OCI-LY1 (cell line): ENCODE measurements at regions not wholly inside any gene's neighbourhood (a gene's known extent, or its start where the extent isn't known, plus 50 kb on each side); places are given as distances from the start of the nearest gene placed in this dataset.

Source experiments
- H2AFZ ChIP-seq: fragments of 200-600 bp; sonication (generic), shearing (Covaris generic); 2 replicates; pipeline ENCODE4 v1.6.0; 2014; ENCODE audit warnings: antibody characterized with exemption, mild to moderate bottlenecking, low read length
- H3F3A ChIP-seq: fragments of 200-600 bp; sonication (generic), shearing (Covaris generic); 2 replicates; pipeline ENCODE4 v1.6.0; 2014; ENCODE audit warnings: mild to moderate bottlenecking, antibody characterized with exemption, low read length, moderate library complexity; ENCODE audit not compliant: insufficient read depth
- H3K27ac ChIP-seq: fragments of 200-600 bp; sonication (generic); 2 replicates; pipeline ENCODE4 v1.5.1; 2014; ENCODE audit warnings: low read length, mixed run types, mild to moderate bottlenecking, low read depth; ENCODE audit not compliant: poor library complexity, severe bottlenecking
- H3K27me3 ChIP-seq: fragments of 200-600 bp; sonication (generic); 2 replicates; pipeline ENCODE4 v1.6.0; 2014; ENCODE audit warnings: antibody characterized with exemption, mild to moderate bottlenecking, low read length, moderate library complexity; ENCODE audit not compliant: insufficient read depth
- H3K36me3 ChIP-seq: fragments of 200-600 bp; sonication (generic); 2 replicates; pipeline ENCODE4 v1.6.1; 2014; ENCODE audit warnings: mild to moderate bottlenecking, antibody characterized with exemption, low read length, moderate library complexity, mixed read lengths; ENCODE audit not compliant: insufficient read depth
- H3K4me1 ChIP-seq: fragments of 200-600 bp; sonication (generic); 2 replicates; pipeline ENCODE4 v1.5.1; 2014; ENCODE audit warnings: mild to moderate bottlenecking, low read length, moderate library complexity; ENCODE audit not compliant: insufficient read depth, severe bottlenecking
- H3K4me2 ChIP-seq: fragments of 200-600 bp; sonication (generic), shearing (Covaris generic); 2 replicates; pipeline ENCODE4 v1.6.1; 2014; ENCODE audit warnings: low read length
- H3K4me3 ChIP-seq: fragments of 200-600 bp; sonication (generic); 2 replicates; pipeline ENCODE4 v1.5.1; 2014; ENCODE audit warnings: low read length, low read depth, mild to moderate bottlenecking, mixed read lengths; ENCODE audit not compliant: poor library complexity, severe bottlenecking
- H3K79me2 ChIP-seq: fragments of 200-600 bp; shearing (Covaris generic); 2 replicates; pipeline ENCODE4 v1.6.1; 2016; ENCODE audit warnings: mixed run types, low read length, mixed read lengths; ENCODE audit not compliant: insufficient read depth
- H3K9ac ChIP-seq: fragments of 200-600 bp; sonication (generic), shearing (Covaris generic); 2 replicates; pipeline ENCODE4 v1.6.1; 2014; ENCODE audit warnings: mild to moderate bottlenecking, low read length, mixed read lengths
- H3K9me2 ChIP-seq: fragments of 200-600 bp; sonication (generic), shearing (Covaris generic); 2 replicates; pipeline ENCODE4 v1.6.1; 2014; ENCODE audit warnings: low read depth, mild to moderate bottlenecking, low read length, mixed read lengths
- H3K9me3 ChIP-seq: fragments of 200-600 bp; shearing (Covaris generic); 2 replicates; pipeline ENCODE4 v1.6.1; 2014; ENCODE audit warnings: low read length, mixed read lengths
- H4K20me1 ChIP-seq: fragments of 200-600 bp; sonication (generic), shearing (Covaris generic); 2 replicates; pipeline ENCODE4 v1.6.0; 2016; ENCODE audit warnings: mild to moderate bottlenecking, low read length; ENCODE audit not compliant: insufficient read depth
- EZH2 ChIP-seq: fragments of 200-600 bp; sonication (generic), shearing (Covaris generic); IDR thresholded peaks from 2 replicates; pipeline ENCODE4 v1.8.0; 2017; ENCODE audit warnings: borderline replicate concordance, mixed run types, mild to moderate bottlenecking, antibody characterized with exemption, low read length, moderate library complexity, mixed read lengths
- TF ChIP-seq, protein P1 (sequence below): fragments of 200-600 bp; sonication (generic), shearing (Covaris generic); IDR thresholded peaks from 2 replicates; pipeline ENCODE4 v1.5.1; 2017; ENCODE audit warnings: mild to moderate bottlenecking, antibody characterized with exemption, low read length, moderate library complexity, mixed read lengths

DNA sequence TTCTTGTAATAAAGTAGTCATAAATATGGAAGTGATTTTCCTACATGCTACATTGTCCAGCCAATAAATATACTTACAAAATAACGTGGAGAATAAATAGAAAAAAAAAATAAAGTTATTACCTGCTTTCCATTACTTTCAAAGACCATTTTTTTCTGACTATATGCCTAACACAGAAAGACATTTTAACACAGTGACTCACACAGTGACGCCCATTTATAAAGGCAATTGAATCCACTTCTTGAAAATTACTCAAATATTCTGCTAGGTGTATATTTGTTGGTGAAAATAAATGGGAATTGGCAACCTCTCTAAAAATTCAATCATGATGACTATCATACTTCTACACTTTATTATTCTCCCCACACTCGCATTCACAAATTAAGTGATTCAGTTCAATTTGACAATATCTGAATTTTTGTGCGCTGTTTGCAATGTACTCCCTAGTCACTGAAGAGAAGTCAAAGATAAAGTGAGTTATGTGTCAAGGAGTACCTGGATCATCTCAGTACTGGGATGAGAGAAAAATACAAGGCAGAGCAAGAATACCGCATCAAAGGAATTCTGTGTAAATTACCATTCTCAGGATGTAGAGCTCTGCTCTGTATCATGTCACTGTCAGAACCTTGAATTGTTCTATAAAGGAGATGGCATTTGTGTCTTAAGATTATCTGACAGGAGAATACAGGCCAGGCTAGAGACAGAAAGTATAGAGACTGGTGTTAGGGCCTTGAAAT is 642.7 kb downstream of the IPMK start:
- no peaks in the 10 kb centered on the region for H3K79me2 ChIP-seq
- H3K4me1 ChIP-seq, result no peaks in the 10 kb centered on the region
- H3K4me3 ChIP-seq, result no peak overlapping the region
- H3K27me3 ChIP-seq, result no peaks in the 10 kb centered on the region
- H3K4me2 ChIP-seq, result no peak overlapping the region
- H2AFZ ChIP-seq, result no peak overlapping the region
- no peaks in the 10 kb centered on the region for H3K36me3 ChIP-seq
- H3K9me2 ChIP-seq, result no peaks in the 10 kb centered on the region
- no peaks in the 10 kb centered on the region for H3F3A ChIP-seq
- TF ChIP-seq, protein P1, sequence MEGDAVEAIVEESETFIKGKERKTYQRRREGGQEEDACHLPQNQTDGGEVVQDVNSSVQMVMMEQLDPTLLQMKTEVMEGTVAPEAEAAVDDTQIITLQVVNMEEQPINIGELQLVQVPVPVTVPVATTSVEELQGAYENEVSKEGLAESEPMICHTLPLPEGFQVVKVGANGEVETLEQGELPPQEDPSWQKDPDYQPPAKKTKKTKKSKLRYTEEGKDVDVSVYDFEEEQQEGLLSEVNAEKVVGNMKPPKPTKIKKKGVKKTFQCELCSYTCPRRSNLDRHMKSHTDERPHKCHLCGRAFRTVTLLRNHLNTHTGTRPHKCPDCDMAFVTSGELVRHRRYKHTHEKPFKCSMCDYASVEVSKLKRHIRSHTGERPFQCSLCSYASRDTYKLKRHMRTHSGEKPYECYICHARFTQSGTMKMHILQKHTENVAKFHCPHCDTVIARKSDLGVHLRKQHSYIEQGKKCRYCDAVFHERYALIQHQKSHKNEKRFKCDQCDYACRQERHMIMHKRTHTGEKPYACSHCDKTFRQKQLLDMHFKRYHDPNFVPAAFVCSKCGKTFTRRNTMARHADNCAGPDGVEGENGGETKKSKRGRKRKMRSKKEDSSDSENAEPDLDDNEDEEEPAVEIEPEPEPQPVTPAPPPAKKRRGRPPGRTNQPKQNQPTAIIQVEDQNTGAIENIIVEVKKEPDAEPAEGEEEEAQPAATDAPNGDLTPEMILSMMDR, result no peak
- TF ChIP-seq EZH2, result no peak
- H3K27ac ChIP-seq, result no peak overlapping the region
- H4K20me1 ChIP-seq, result no peaks in the 10 kb centered on the region
- H3K9me3 ChIP-seq, result no peaks in the 10 kb centered on the region
- H3K9ac ChIP-seq, result no peak overlapping the region

DNA sequence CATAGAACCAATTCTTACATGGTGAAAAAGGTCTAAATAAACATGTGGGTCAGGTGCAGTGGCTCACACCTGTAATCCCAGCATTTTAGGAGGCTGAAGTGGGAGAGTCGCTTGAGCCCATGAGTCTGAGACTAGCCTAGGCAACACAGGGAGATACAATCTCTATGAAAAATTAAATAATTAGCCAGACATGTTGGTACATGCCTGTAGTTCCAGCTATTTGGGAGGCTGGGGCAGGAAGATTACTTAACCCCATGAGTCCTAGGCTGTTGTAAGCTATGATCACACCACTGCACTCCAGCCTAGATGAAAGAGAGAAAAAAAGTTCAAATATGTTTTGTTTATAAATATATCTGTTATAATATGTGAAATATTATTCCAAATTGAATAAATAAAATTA is 643.6 kb downstream of the IPMK start:
- Histone ChIP-seq H3K27me3 (no peaks in the 10 kb centered on the region), H2AFZ (no peak overlapping the region), H4K20me1 (no peaks in the 10 kb centered on the region), H3K9ac (no peak overlapping the region), H3F3A (no peaks in the 10 kb centered on the region), H3K9me2 (no peaks in the 10 kb centered on the region), H3K36me3 (no peaks in the 10 kb centered on the region), H3K4me1 (no peaks in the 10 kb centered on the region), H3K4me3 (no peak overlapping the region), H3K27ac (no peak overlapping the region), H3K9me3 (no peaks in the 10 kb centered on the region), H3K79me2 (no peaks in the 10 kb centered on the region), H3K4me2 (no peak overlapping the region)
- TF ChIP-seq, protein P1, result no peak
- no peak for TF ChIP-seq EZH2

DNA sequence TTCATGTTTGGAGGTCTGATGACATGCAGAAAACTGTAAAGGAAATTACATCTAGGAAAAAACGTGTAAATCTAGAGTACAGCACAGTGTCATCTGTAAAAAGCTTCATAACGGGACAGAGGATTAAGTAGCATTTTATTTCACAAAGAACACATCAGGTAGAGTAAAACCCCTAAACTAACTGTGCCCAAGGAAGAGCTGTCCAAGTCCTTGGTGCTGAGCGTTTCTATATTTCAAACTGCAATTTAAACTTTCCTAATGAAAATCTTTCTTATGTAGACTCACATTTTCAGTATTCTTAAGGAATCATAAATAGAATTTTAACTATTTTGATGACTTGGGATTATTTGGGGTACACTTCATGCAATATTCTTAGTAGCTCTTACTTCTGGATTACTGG is 646.2 kb downstream of the IPMK start:
- no peak overlapping the region for H3K4me3 ChIP-seq
- H3K4me1 ChIP-seq, result no peaks in the 10 kb centered on the region
- no peaks in the 10 kb centered on the region for H4K20me1 ChIP-seq
- no peaks in the 10 kb centered on the region for H3K27me3 ChIP-seq
- no peaks in the 10 kb centered on the region for H3K79me2 ChIP-seq
- no peaks in the 10 kb centered on the region for H3K36me3 ChIP-seq
- no peak overlapping the region for H3K9ac ChIP-seq
- H3K9me3 ChIP-seq, result no peaks in the 10 kb centered on the region
- H3K4me2 ChIP-seq, result no peak overlapping the region
- H3F3A ChIP-seq, result no peaks in the 10 kb centered on the region
- H3K27ac ChIP-seq, result no peak overlapping the region
- H2AFZ ChIP-seq, result no peak overlapping the region
- H3K9me2 ChIP-seq, result no peaks in the 10 kb centered on the region
- no peak for TF ChIP-seq EZH2
- TF ChIP-seq, protein P1, result no peak
